Skin of body (tissue), 1 donor: ENCODE measurements at regions not wholly inside any gene's neighbourhood (a gene's known extent, or its start where the extent isn't known, plus 50 kb on each side); places are given as distances from the start of the nearest gene placed in this dataset.

Source experiments
- DNase-seq: peaks from one replicate; lab custom pipeline; 2025; lab: John Stamatoyannopoulos, UW

DNA sequence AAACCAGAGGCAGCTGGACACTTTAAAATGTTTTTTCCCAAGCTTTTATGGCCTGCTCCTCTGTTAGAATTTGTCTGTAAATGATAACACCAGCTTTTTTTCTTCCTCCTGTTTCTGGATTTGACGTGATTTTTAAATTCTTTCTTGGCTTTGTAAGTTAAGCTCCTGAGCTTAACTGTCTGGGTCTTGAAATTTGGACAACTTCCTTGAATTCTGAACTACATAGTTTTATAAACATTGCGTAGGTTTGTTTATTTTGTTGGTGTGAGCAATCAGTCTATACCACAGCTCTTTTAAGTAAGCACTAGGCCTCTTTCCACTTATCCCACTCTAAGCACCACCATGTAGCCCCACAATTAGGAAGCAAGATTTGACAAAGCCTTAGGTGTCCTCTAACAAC lies 144.4 kb upstream of the GUCY1A1 start:
- DNase-seq: no peak

DNA sequence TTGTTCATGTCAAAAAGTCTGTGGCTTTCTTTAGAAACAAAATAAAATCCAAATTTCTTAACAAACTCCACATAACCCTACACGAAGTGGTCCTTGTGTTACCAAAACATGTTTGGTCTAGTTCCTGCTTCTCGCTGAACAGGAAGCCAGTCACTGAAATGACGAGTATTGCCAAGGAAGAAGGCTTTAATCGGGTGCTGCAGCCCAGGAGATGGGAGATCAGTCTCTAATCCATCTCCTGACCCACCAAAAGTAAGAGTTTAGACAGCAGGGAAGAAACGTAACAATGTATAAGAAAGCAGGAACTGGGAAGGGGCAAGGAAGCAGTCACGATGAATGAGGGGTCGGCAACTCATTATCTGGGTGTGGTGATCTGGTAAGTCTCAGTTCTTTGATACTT lies 144.6 kb upstream of the MAP9 start:
- DNase-seq: no peak

DNA sequence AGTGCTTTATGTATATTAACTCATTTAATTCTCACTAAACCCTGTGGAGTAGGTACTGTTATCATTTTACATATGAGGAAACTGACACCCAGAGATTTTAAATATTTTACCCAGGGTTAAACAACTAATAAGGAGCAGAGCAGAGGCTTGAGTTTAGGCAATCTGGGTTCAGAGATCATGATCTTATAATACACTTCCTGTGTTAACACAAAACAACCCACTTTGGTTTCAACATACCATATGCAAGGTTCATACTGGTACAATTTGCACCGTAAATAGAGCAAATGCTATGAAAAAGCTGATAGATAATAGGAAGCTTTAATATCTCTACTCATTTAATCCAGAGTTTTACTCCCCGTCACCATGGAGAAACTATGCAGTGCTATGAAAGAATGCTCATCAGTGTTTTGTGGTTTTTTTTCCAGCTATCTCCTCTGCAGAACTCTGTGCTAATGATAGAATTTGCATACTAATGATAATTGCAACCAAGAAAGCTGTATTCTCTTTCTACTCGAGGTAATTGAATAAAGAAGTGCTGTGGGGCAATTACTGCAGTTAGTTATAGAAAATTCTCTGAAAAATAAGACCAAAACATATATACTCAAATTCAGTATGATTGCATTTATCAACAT lies 138.8 kb upstream of the MAP9 start:
- no peak for DNase-seq

DNA sequence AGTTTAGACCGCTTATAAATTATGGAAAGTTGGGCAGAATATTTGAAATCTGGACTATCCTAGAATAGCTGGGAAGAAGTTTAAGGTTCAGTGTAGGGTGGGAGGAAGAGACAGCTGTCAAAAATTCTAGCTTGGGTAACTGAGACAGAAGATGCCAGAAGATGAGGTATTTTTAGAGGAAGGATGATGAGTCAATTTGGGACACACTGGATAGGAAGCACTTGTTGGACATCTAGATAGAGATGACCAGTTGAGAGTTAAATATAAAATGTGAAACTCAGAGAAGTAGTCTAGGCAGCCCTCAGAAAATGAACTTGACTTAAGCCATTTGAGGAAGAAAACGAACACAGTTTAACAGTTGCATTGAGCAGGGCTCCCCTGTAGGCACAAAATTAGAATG lies 137.9 kb upstream of the MAP9 start:
- no peak for DNase-seq

DNA sequence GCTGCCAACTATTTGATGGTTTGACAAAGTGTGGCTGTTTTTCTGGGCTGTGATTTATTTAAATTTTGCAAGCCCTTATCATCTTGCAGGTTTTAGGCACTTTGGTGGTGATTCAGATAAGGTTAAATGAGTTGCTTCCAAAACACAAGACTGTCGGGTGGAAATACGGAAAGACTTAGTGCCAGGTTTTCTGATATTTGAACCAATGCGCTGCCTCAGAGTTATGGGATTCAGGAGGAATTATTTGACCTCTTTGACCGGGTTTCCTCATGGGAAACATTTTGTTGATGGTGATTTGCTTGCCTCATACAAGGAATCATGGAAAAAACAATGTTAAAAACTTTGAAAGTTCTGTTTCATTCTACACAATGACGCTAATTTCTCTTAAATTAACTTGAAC lies 136.1 kb upstream of the MAP9 start:
- DNase-seq: peak; percentile 29

DNA sequence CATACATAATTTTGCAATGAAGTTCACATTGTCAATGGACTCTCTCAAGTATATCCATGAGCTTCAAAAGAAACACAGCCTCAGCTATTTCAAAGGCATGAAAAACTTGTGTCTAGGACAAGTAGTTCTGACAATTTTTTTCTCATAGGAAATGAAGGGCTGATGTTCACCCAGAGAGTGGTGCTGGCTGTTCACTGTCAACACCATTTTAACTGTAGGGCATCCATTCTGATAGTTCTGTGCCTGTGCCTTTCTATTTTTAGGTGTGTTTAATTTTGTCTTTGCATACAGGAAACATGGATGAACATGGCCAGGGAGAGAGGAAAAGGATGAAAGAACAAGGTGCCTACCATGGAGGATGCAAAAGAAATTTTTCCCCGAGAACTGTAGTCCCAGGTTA lies 135.3 kb upstream of the MAP9 start:
- no peak for DNase-seq

DNA sequence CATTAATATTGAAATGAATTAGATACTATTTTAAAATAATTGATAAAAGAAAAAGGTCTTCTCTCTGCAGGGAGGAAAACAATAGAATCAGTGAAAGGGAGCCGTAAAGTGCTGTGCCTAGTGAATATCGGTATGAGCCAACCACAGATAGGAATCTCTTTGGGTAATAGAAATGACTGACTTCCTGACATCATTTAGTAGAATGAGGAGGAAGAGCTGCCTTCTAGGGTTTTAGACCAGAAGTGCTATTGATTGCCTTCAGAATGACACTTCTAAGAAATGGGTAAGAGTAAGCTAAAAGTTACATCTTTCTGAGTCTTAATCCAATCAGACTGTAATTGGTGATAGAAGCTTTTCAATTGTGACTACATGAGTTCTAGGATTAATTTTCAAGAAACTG lies 134.0 kb upstream of the MAP9 start:
- no peak for DNase-seq

DNA sequence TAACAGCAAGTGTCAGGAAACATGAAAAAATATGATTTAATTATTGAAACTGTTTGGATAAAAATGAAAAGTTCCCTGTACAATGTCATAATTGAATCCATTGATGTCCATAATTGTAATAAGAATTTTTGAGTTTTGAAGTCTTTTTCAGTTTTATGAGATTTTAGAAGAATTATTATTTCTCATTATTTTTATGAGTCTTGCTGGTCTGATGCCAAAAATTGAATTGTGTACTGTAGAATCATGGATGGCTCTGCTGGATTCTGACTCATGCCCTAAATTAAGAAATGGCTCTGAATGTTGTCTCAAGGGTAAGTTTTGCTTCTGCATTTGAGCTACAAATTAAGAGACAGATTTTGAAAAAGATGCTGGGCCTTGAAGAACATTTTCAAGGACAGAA lies 132.8 kb upstream of the MAP9 start:
- peak; percentile 49 for DNase-seq

DNA sequence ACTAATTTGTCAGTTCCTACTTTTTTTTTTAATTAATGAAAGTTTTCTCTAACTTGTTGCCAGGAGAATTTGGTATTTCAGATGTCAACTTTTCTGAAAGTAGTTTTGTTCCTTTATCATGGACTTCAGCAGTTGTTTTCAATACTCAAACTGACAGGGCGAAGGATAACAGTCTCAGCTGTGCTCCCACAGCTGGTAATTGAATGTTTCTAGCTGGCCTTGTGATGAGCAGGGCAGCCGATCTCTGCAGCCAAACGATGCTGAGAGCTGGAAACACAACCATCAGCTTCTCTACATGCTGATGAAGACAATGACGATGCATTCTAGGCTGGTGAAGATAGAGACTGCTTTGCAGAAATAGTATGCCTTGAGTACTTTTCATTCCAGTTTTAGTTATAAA lies 130.0 kb upstream of the MAP9 start:
- no peak for DNase-seq

DNA sequence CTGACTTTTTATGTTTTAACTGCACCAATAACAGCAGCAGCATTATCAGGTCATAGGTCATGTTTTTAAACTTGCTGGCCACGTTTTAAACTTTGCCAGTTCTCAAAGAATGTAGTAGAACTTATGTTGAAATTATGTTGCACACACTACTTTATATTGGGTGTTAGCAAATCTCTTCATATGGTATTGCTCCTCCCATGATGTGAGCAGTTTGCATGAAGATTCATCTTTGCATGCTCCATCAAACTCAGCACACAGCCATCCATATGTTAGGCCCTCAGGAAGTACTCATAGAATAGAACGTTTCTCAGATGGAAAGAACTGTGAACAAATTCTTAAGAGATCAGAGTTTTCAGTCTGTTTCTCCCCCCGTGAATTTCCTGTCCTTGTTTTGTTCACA lies 128.6 kb upstream of the MAP9 start:
- peak; percentile 61 for DNase-seq

DNA sequence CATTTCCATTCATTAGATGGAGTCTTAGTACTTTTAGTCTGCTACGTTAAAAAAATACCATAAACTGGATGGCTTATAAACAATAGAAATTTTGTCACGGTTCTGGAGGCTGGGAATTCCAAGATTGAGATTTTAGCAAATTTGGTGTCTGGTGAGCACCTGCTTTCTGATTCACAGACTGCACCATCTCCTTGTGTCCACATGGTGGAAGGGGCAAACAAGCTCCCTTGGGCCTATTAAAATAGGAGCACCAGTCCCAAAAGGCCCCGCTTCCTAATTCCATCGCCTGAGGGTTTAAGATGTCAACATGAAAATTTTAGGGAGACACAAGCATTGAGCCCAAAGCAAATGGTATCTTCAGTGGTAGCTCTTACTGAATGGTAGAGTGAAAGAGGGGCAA lies 120.5 kb upstream of the MAP9 start:
- no peak for DNase-seq

DNA sequence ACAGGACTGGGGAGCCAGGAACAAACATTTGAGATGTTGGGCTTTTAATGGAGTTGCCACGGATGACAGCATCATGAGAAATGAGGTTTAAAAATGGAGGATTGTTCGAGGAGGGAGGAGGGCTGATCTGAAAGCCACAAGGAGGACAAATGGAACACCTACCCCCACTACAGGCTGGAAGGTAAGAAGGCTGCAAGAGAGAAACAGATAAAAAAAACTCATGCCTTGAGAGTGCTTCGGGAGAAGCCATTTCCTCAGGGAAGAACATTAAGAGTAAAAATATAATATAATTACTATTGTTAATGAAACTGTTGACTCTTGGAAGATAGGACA lies 119.5 kb upstream of the MAP9 start:
- no peak for DNase-seq

DNA sequence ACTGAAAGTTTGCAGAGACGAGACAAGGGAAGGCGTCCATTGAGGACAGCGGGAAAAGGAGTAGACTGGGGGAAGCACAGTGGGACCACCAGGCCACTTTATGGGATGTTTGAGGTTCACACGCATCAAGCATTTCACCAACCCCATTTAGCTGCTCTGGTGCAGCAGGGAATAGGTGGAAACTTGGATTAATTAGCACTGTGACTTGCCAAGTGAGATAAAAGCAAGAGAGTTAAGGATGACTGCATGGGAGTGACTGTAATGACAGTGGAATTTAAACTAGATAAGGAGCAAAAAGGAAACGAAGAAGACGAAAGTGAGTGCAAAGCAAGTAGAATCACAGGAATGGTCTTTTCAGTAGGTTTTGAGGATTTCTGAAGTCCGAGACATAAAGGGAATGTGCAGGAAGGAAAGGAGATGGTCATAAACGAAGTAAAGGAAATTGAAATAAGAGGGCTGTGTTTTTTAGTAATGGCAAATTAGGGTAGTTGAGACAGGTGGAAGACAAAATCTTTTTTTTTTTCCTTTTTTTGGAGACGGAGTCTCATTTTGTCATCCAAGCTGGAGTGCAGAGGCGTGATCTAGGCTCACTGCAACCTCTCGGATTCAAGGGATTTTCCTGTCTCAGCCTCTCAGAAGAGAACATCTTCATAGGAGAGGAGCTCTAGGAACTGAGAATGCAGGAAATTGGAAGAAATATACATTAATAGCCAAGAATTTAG lies 119.0 kb upstream of the MAP9 start:
- DNase-seq: no peak

DNA sequence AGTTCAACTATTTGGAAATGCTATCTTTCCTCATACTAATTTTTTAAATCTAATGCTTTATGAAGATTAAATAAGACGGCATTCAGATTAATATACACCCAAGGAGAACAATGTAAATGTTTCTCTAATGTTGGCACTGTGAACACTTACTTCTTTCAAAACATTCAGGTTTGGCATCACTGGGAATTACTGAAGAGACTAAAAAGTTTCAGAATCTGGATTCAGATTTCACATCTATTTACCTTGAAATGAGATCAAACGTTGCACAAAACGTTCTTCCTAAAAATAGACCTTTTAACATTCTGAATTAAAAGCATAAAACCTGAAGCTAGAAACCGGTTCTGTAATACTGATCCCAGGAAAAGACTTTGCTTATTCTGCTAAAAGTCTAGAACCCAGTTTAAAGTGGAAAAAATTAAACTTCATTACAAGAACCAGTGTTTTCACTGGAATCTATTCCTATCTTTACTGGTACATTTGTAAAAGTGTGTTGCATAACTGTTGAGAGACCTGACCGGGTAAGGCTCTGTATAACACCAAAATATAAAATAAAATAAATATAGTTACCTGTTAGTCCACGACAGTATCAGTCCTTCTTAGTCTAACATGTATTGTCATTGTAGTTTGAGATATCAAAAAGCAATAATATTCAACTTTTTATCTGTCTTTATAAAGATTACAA lies 117.4 kb upstream of the MAP9 start:
- DNase-seq: no peak

DNA sequence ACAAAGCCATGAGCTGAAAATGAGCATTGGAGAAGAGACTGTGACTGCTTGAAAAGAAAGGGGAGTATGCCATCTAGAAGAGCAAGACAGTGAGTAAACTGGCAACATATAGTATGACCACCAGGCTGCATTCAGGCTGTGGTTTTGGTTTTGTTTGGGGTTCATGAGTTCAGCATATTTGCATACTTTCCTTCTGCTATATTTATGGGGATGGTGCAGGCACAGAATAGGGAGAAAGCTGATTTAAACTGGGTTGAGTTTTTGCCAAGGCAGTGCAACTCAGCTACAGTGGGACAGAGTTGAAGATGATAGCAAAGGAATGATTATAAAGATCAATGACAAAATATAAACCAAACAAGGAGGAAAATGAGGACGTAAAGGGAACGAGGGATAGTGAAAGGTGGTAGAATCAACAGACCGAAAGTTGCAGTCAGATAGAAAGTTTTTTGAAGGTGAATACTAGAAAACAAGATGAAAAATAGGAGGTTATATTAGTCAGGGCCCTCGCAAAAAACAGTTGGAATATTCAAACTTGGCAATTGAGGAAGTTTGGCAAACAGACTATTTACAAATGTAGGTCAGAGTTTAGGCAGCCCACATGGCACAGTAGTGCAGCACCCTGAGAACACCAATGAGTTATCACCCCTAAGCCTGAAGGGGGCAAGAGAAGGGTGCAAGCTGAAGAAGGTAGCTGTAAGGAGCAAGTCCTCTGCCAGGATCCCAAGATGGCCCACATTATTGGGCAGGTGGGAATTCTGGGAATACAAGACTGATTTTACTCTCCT lies 114.8 kb upstream of the MAP9 start:
- no peak for DNase-seq

DNA sequence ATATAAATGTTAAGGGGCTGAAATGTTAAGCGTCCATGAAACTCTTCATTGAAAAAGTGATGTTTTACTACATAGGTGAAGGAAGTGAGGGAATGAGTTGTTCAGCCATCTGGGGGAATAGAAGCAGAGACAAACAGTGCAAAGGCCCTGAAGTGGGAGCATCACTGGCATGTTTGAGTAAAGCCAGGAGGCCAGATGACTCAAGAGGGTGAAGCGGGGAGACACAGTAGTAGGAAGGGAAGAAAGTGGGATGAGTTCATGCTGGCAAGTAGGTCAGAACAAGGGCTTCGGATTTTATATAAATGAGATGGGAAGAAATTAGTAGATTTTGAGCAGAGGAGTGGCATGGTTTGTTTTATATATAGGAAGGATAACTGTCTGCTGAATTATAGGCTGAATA lies 112.5 kb upstream of the MAP9 start:
- DNase-seq: no peak

DNA sequence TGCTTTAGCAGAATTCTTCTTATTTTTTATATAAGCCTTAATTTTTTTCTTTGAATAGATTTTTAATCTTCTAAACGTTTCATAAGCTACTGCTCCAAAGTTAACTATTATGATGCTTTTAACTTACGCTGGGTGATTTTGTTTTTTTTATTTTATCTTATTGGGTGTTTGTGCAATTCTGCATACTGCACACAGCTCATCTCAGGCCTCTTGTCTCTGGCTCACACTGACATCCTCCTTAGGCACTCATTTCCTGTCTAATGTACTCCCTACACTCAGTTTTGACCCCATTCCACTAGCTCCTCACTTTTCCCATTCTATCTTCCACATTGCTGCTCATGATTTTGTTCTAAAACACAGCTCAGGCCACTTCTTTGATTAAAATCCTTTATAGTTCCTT lies 111.9 kb upstream of the MAP9 start:
- no peak for DNase-seq

DNA sequence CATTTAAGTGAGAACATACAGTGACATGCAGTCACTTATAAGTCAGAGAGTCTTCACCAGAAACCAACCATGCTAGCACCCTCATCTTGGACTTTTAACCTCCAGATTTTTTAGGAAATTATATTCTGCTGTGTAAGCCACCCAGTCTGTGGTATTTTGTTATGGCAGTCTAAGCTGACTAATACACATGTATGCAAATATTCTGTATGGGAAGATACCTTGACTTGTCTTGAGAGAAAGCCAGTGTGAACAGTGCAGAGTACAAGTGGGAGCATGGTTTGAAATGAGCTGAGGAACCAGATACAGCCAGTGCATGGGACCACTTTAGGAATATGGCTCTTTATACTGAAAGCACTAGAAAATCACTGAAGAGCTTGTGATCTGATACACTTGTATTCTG lies 110.4 kb upstream of the MAP9 start:
- no peak for DNase-seq

DNA sequence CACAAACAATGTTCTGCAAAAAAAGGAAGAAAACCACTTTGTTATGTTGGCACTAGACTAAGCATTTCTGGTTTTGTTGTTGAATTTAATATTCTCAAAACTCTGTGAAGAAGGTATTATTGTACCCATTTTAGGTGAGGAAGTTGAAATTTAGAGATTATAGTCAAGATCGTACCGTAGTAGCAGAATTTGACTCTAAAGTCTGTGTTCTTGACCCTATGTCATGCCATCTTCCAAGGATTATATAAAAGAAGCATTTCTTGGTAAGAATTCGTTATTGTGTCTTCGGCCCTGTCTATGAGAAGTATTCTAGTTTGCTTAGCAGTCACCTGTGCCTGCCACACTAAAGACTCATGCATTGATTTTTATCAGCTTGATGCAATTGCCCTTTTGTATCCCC lies 104.4 kb upstream of the MAP9 start:
- DNase-seq: no peak

DNA sequence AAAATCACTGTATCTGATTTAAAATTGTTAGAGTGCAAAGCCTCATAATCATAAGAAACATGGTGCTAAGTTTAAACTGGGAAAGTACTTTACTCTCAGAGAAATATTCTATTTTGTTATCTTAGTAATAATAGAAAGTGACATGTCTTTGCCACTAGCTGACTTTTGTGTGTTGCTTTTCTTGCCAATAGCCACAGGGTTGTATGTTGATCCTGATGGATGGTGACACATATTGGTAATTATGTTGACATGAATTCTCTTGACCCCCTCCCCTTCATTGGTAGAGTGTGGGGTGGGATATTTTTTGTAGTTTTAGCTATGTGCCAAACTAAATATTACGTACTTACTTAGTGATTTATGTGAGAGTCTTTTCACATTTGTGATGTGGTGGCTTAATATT lies 103.1 kb upstream of the MAP9 start:
- DNase-seq: no peak

DNA sequence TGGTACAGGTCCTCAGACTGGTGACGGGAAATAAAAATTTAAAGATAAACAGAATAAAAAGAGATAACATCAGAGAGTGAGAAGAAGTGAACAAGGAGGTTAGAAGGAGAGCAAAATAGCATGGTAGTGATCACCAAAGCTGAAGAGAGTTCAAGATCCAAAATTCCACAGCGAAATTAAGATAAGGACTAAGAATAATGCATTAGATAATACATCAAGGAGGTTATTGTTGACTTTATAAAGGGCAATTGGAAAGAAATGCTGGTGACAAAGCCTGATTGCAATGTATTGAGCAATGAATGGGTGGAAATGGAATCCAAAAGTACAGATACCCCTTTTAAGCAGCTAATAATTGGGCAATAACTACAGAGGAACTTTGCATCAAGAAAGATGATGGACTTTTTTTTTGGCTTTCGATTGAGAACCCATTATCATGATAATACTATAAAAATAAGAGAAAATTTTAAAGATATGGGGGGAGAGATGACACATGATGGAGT lies 101.6 kb upstream of the MAP9 start:
- DNase-seq: no peak

DNA sequence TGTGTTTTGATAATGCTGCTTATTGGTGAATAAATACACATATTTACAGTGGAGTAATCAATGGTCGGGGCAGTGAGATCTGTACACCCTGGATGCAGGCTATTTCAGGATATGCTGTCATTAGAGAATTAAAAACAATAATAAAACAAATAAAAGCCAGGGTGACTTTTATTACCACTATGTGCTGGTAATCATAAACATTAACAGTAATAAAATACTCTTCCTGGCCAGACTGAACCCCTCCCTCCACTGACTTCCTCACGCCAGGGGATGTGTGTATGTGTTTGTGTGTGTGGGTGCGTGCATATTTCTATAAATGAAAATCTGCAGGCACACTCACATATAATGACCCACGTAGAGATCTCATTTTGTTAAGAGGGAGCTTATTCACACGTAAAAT lies 98.0 kb upstream of the MAP9 start:
- no peak for DNase-seq
